Esophagus muscularis mucosa (tissue), 4 donors: ENCODE measurements at regions not wholly inside any gene's neighbourhood (a gene's known extent, or its start where the extent isn't known, plus 50 kb on each side); places are given as distances from the start of the nearest gene placed in this dataset.
A peak's percentile ranks its signal among the peaks of the same experiment; 100 is the strongest.

Source experiments
- DNase-seq: peaks from one replicate; pipeline ENCODE4 v3.0.0-alpha.2; 2017; ENCODE audit errors: extremely low spot score
- H3K27ac ChIP-seq, 4 donors: fragments of 200-600 bp; sonication (generic); replicated peaks in 1 of 4; 1 replicate in 3 of 4; 2 replicates in 1 of 4; pipeline ENCODE4 v1.5.1; 2016 to 2019; ENCODE audit warnings: mild to moderate bottlenecking in 1 of 4
- H3K27me3 ChIP-seq, 4 donors: fragments of 200-600 bp; sonication (generic); one replicate each; pipeline versions ENCODE4 v1.5.1 to v1.6.0; 2016 to 2019
- H3K36me3 ChIP-seq, 4 donors: fragments of 200-600 bp; sonication (generic); one replicate each; pipeline ENCODE4 v1.5.1; 2016 to 2019
- H3K4me1 ChIP-seq, 4 donors: fragments of 200-600 bp; sonication (generic); one replicate each; pipeline ENCODE4 v1.5.1; 2016 to 2019
- H3K4me3 ChIP-seq, 4 donors: fragments of 200-600 bp; sonication (generic); 1 replicate in 2 of 4; 2 replicates in 2 of 4; pipeline ENCODE4 v1.5.1; 2016 to 2019; ENCODE audit warnings: mild to moderate bottlenecking in 4 of 4, moderate library complexity in 1 of 4
- H3K9me3 ChIP-seq, 4 donors: fragments of 200-600 bp; sonication (generic); 1 replicate in 3 of 4; 2 replicates in 1 of 4; pipeline ENCODE4 v1.5.1; 2016 to 2019
- EP300 ChIP-seq: sonication (generic); formaldehyde crosslinking; IDR thresholded peaks from one replicate; pipeline ENCODE4 v1.6.1; 2017; ENCODE audit warnings: antibody characterized with exemption
- POLR2A ChIP-seq: fragments of 450-650 bp; IDR thresholded peaks from one replicate; pipeline ENCODE4 v1.6.1; 2017; ENCODE audit warnings: antibody characterized with exemption, moderate library complexity, mild to moderate bottlenecking, low read depth
- POLR2AphosphoS5 ChIP-seq, 2 donors: sonication (generic); formaldehyde crosslinking; IDR thresholded peaks; one replicate each; pipeline ENCODE4 v1.6.1; 2017; ENCODE audit warnings: antibody characterized with exemption in 2 of 2
- WGBS: methylation state at CpG from one replicate; pipeline ENCODE4 v1.1.5; 2018; 5-methylcytosine and 5-hydroxymethylcytosine counted together
- intact Hi-C: fragments of 100-400 bp; cut with DNase I; formaldehyde crosslinking; loops from one replicate; pipeline ENCODE4 v1.15.1; 2023
- TF ChIP-seq, protein P1 (sequence below), 3 experiments: fragments of 200-600 bp in 2 of 3; fragments of 450-650 bp in 1 of 3; sonication (generic) in 2 of 3; IDR thresholded peaks; one replicate each; pipeline ENCODE4 v1.5.1; 2017 to 2019; ENCODE audit warnings: antibody characterized with exemption in 3 of 3, mild to moderate bottlenecking in 2 of 3, moderate library complexity in 1 of 3

DNA sequence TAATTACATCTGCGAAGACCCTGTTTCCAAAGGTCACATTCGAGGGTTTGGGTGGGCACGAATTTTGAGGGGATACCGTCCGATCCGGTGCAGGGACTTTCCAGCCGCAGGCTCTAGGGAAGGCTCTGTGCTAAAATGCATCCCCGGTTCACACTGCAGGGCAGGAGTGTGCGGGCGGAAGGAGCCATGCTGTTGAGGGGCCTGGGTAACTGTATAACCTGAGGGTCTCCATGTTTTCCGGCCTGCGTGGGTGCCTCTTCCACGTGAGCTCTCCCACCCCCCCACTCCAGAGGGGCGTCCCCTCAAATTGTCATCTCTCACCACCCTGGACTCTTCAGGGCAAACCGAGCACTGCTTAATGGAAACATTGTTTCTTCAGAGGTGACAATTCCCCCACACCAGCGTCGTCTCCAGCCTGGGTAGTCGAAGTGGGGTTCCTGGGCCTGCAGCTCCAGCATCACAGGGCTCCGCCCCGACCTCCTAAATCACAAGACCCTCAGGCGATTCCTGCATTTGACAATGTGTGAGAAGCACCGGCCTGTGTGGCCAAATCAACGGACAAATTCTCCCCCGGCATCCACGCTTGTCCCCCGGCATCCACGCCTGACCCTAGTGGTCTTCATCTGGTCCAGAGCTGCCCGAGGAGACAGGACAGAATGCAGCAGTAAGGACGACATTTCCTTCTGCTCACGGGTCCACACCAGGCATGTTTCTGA lies 51.2 kb downstream of the FOXL3 start:
- H3K27ac ChIP-seq, result peak overlapping the region in 2 of 4 donors; percentile 41 to 60
- WGBS, result 90% methylated on average over 25 of the region's 30 CpGs
- H3K4me3 ChIP-seq, result no peak overlapping the region
- TF ChIP-seq EP300, result no peak
- no peak for TF ChIP-seq POLR2AphosphoS5 (IDR thresholded peaks at IDR 0.05)
- TF ChIP-seq, protein P1, sequence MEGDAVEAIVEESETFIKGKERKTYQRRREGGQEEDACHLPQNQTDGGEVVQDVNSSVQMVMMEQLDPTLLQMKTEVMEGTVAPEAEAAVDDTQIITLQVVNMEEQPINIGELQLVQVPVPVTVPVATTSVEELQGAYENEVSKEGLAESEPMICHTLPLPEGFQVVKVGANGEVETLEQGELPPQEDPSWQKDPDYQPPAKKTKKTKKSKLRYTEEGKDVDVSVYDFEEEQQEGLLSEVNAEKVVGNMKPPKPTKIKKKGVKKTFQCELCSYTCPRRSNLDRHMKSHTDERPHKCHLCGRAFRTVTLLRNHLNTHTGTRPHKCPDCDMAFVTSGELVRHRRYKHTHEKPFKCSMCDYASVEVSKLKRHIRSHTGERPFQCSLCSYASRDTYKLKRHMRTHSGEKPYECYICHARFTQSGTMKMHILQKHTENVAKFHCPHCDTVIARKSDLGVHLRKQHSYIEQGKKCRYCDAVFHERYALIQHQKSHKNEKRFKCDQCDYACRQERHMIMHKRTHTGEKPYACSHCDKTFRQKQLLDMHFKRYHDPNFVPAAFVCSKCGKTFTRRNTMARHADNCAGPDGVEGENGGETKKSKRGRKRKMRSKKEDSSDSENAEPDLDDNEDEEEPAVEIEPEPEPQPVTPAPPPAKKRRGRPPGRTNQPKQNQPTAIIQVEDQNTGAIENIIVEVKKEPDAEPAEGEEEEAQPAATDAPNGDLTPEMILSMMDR (IDR thresholded peaks at IDR 0.05), result no peak
- TF ChIP-seq POLR2A, result no peak
- DNase-seq, result no peak
- H3K36me3 ChIP-seq, result no peaks in the 10 kb centered on the region
- intact Hi-C loops, result no loop called here
- no peaks in the 10 kb centered on the region for H3K9me3 ChIP-seq
- no peaks in the 10 kb centered on the region for H3K27me3 ChIP-seq
- peaks cover 0 to 9% (median 6%) of the 10 kb centered on the region in 4 donors for H3K4me1 ChIP-seq

DNA sequence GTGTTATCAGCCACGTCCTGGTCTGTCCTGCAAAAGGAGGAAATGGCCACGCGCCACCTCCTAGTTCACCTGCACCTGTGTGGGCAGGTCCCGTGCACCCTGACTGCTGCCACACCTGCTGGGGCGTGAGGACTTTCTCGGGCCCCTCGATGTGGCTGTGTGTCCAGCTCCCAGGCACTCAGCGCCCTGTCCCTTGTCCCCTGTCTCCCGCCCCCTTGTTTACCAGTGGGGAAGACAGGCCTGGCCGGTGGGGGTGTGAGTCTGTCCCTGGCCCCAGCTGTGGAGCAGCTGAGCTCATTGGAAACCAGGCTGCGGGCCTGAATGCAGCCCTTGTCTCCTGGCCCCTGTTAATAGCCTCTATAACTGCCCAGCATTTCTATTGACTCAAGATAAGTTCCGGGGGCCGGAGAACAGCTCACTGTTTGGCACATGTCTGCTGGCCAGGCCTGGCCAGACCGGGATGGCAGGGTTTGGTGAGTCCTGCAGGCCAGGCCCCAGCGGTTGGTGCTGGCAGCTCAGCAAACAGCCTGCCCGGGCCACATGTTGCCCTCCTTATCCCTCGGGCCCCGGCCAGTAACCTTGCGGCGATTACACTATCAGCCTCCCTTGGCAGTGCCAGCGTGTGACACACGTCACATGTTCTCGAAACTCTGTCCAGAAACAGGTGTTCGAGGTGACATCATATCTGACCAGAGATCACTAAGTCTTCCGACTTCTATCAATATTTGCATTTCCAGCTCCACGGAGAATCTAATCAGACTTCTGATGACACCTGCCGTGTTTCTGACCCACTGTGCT lies 52.1 kb downstream of the FOXL3 start:
- H3K36me3 ChIP-seq, result no peaks in the 10 kb centered on the region
- no peaks in the 10 kb centered on the region for H3K27me3 ChIP-seq
- H3K4me1 ChIP-seq, result peaks cover 0 to 9% (median 6%) of the 10 kb centered on the region in 4 donors
- TF ChIP-seq POLR2AphosphoS5 (IDR thresholded peaks at IDR 0.05) (peak in 1 of 2 donors; percentile 29), EP300 (no peak), POLR2A (no peak)
- intact Hi-C loops, result no loop called here
- no peaks in the 10 kb centered on the region for H3K9me3 ChIP-seq
- no peak overlapping the region for H3K4me3 ChIP-seq
- 88% methylated on average over 24 of the region's 27 CpGs for WGBS
- H3K27ac ChIP-seq, result peak overlapping the region in 2 of 4 donors; percentile 57 to 60
- DNase-seq, result no peak

DNA sequence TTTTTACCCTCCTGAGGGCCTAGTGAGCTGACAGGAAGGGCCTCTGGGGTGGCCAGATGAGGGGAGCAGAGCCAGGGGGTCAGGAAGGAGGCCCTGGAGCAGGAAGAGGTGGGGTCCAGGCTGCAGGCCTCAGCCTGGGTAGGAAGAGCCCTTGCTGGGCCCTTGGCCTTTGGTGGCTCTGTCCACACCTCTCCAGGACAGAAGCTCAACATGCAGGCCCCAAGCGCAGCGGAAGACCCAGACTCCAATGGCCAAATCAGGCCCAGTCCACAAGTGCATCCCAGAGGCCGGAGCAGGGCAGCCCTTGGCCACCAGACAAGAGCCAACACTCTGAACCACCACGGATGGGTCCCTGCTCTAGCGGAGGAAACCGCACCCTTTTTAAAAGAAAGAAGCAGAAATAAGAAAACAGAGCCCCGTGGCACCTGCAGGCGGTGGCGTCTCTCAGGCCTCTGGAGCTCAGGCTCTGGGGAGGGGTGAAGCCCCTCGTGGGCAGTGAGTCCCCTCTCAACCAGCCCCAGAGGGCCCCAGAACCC lies 52.8 kb downstream of the FOXL3 start:
- Histone ChIP-seq H3K4me1 (peaks cover 0 to 9% (median 6%) of the 10 kb centered on the region in 4 donors), H3K9me3 (no peaks in the 10 kb centered on the region), H3K27me3 (no peaks in the 10 kb centered on the region), H3K36me3 (no peaks in the 10 kb centered on the region), H3K27ac (peak overlapping the region in 2 of 4 donors; percentile 28 to 57), H3K4me3 (no peak overlapping the region)
- DNase-seq, result no peak
- 92% methylated on average over 7 of the region's 10 CpGs for WGBS
- intact Hi-C loops, result no loop called here
- TF ChIP-seq POLR2A (no peak), EP300 (no peak), POLR2AphosphoS5 (IDR thresholded peaks at IDR 0.05) (no peak)
- TF ChIP-seq, protein P1 (IDR thresholded peaks at IDR 0.05), result no peak

DNA sequence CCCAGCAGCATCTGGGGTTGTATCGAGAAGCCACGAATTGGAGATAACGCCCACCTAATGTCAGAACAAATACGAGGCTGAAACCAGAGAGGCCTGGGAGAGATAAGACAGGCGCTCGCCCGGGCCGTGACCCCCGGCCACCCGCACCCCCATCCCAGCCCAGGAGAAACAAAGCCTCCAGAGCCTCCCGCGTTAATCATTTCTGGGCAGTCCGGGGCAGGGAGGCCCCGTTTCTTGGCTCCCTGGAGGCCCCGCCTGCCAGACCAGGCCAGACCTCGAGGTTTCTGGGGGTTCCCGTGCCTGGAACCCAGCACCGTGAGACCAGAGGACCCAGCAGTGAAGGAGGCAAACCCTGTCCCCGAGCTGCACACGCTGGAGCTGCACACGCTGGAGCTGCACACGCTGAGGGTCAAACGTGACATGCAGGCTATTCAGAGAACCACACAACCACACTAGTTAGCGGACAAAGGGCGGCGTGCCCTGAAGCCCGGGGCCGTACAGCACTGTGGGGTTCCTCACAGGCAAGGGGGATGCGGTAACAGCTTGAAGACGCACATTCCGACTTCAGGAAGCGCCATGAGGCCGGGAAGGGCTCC lies 53.4 kb downstream of the FOXL3 start:
- Histone ChIP-seq H3K4me3 (no peak overlapping the region), H3K36me3 (no peaks in the 10 kb centered on the region), H3K9me3 (no peaks in the 10 kb centered on the region), H3K4me1 (peaks cover 0 to 9% (median 6%) of the 10 kb centered on the region in 4 donors), H3K27me3 (no peaks in the 10 kb centered on the region), H3K27ac (peak overlapping the region in 2 of 4 donors; percentile 28 to 57)
- intact Hi-C loops, result no loop called here
- WGBS, result 79% methylated on average over 25 of the region's 33 CpGs
- DNase-seq, result no peak
- TF ChIP-seq EP300 (no peak), POLR2A (no peak), POLR2AphosphoS5 (IDR thresholded peaks at IDR 0.05) (no peak)
- TF ChIP-seq, protein P1 (IDR thresholded peaks at IDR 0.05), result no peak
